ENCODE measurements at regions not wholly inside any gene's neighbourhood (a gene's known extent, or its start where the extent isn't known, plus 50 kb on each side); places are given as distances from the start of the nearest gene placed in this dataset.

DNA sequence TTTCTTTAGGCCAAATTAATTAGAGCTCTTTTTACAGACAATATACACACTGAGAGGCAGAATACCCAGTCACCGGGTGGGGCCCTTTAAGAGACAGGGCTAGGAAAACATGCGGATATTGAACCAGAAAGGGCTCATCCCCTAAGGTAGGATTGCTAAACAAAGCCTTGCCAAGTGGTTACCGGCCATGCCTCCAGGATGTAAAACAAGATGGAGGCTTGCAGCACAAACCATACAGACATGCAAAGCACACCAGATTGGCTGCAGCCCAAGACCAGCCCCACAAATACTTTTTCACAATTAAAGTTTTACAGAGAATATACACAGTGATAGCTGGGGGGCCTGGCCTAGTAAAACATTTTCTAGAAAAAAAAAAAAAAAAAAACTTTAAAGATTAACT lies 210.0 kb downstream of the KLHL4 start:
- no peak overlapping the region for H3K4me3 ChIP-seq (replicated peaks; ENCODE audit: low read depth, low read length)
- DNase-seq (ENCODE audit: low read depth) = no peak
- TF ChIP-seq, protein P1, sequence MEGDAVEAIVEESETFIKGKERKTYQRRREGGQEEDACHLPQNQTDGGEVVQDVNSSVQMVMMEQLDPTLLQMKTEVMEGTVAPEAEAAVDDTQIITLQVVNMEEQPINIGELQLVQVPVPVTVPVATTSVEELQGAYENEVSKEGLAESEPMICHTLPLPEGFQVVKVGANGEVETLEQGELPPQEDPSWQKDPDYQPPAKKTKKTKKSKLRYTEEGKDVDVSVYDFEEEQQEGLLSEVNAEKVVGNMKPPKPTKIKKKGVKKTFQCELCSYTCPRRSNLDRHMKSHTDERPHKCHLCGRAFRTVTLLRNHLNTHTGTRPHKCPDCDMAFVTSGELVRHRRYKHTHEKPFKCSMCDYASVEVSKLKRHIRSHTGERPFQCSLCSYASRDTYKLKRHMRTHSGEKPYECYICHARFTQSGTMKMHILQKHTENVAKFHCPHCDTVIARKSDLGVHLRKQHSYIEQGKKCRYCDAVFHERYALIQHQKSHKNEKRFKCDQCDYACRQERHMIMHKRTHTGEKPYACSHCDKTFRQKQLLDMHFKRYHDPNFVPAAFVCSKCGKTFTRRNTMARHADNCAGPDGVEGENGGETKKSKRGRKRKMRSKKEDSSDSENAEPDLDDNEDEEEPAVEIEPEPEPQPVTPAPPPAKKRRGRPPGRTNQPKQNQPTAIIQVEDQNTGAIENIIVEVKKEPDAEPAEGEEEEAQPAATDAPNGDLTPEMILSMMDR (IDR thresholded peaks at IDR 0.05; ENCODE audit: low read length, missing control alignments) = no peak

GRCh38 chrX:87728024-87728423 lies 210.4 kb downstream of the KLHL4 start:
- H3K4me3 ChIP-seq (replicated peaks; ENCODE audit: low read depth, low read length) = no peak overlapping the region
- TF ChIP-seq, protein P1 (IDR thresholded peaks at IDR 0.05; ENCODE audit: low read length, missing control alignments) = no peak
- no peak for DNase-seq (ENCODE audit: low read depth)

DNA sequence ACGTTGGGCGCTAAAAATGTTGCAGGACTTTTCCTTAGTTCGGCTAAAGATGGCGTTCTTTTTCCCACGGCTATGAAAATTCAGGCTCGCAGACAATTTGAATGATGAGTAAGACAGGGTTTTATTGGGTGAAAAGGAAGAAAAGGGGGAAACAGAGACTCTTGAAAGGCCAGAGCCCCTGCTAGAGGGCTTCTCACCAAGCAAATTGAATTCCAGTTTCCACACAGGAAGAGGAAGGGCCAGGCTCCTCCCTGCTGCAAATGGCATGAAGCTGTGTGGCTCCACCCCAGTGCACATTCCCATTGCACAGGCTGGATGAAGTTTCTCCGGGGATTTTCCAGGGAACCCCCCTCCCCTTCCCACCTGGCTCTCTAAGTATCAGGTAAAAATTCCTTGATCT lies 210.9 kb downstream of the KLHL4 start:
- TF ChIP-seq, protein P1 (IDR thresholded peaks at IDR 0.05; ENCODE audit: low read length, missing control alignments) = no peak
- DNase-seq (ENCODE audit: low read depth) = no peak
- no peak overlapping the region for H3K4me3 ChIP-seq (replicated peaks; ENCODE audit: low read depth, low read length)

GRCh38 chrX:87732133-87732532 lies 214.5 kb downstream of the KLHL4 start:
- no peak for DNase-seq (ENCODE audit: low read depth)
- H3K4me3 ChIP-seq (replicated peaks; ENCODE audit: low read depth, low read length) = no peak overlapping the region
- TF ChIP-seq, protein P1 (IDR thresholded peaks at IDR 0.05; ENCODE audit: low read length, missing control alignments) = no peak

GRCh38 chrX:87736576-87736975 lies 219.0 kb downstream of the KLHL4 start:
- no peak for DNase-seq (ENCODE audit: low read depth)
- TF ChIP-seq, protein P1 (IDR thresholded peaks at IDR 0.05; ENCODE audit: low read length, missing control alignments) = no peak
- no peak overlapping the region for H3K4me3 ChIP-seq (replicated peaks; ENCODE audit: low read depth, low read length)

GRCh38 chrX:87744391-87744790 lies 226.8 kb downstream of the KLHL4 start:
- DNase-seq (ENCODE audit: low read depth) = no peak
- TF ChIP-seq, protein P1 (IDR thresholded peaks at IDR 0.05; ENCODE audit: low read length, missing control alignments) = no peak
- no peak overlapping the region for H3K4me3 ChIP-seq (replicated peaks; ENCODE audit: low read depth, low read length)

GRCh38 chrX:87755493-87755892 lies 237.9 kb downstream of the KLHL4 start:
- H3K4me3 ChIP-seq (replicated peaks; ENCODE audit: low read depth, low read length) = no peak overlapping the region

More at GRCh38 chrX:87755493-87755892, 237.9 kb downstream of the KLHL4 start:
- no peak for DNase-seq (ENCODE audit: low read depth)
- TF ChIP-seq, protein P1 (IDR thresholded peaks at IDR 0.05; ENCODE audit: low read length, missing control alignments) = no peak

Measured in fibroblast of pulmonary artery (primary cell).